HepG2 (cell line): ENCODE measurements at regions not wholly inside any gene's neighbourhood (a gene's known extent, or its start where the extent isn't known, plus 50 kb on each side); places are given as distances from the start of the nearest gene placed in this dataset.

Experiments used
- HDAC1 ChIP-seq: sonication (generic); formaldehyde crosslinking; IDR thresholded peaks from 2 replicates; pipeline ENCODE4 v1.5.1; 2020; ENCODE audit warnings: mild to moderate bottlenecking, missing genetic modification reagents
- IRF2 ChIP-seq: IDR thresholded peaks from 2 replicates; pipeline ENCODE4 v1.6.1; 2018; ENCODE audit warnings: missing genetic modification reagents, missing compliant biosample characterization
- KMT2B ChIP-seq: IDR thresholded peaks from 2 replicates; pipeline ENCODE4 v1.6.1; 2016; ENCODE audit warnings: missing genetic modification reagents, missing compliant biosample characterization
- NR2F6 ChIP-seq, 2 experiments: IDR thresholded peaks; 2 replicates each; pipeline ENCODE4 v1.6.1; 2016; ENCODE audit warnings: antibody characterized with exemption in 1 of 2, mild to moderate bottlenecking in 1 of 2
- POGZ ChIP-seq: sonication (generic); formaldehyde crosslinking; IDR thresholded peaks from 2 replicates; pipeline ENCODE4 v1.4.0; 2020; ENCODE audit warnings: mild to moderate bottlenecking, missing genetic modification reagents
- PRDM15 ChIP-seq: sonication (generic); formaldehyde crosslinking; IDR thresholded peaks from 2 replicates; pipeline ENCODE4 v1.4.0; 2020; ENCODE audit warnings: missing genetic modification reagents
- RFX1 ChIP-seq: fragments of 450-650 bp; IDR thresholded peaks from 2 replicates; pipeline ENCODE4 v1.6.1; 2017
- RFX3 ChIP-seq: IDR thresholded peaks from 2 replicates; pipeline ENCODE4 v1.6.1; 2016; ENCODE audit warnings: missing biosample characterization, missing genetic modification reagents
- RFX5 ChIP-seq: IDR thresholded peaks from 2 replicates; pipeline ENCODE4 v1.6.1; 2011; ENCODE audit warnings: low read depth, low read length, improper control_type of control experiment
- SRY ChIP-seq: sonication (generic); formaldehyde crosslinking; IDR thresholded peaks from 2 replicates; pipeline ENCODE4 v1.8.0; 2022; ENCODE audit warnings: mild to moderate bottlenecking, missing genetic modification reagents
- TGIF2 ChIP-seq: IDR thresholded peaks from 2 replicates; pipeline ENCODE4 v1.6.1; 2016; ENCODE audit warnings: control low read depth, missing compliant biosample characterization
- WIZ ChIP-seq: sonication (generic); formaldehyde crosslinking; IDR thresholded peaks from 2 replicates; pipeline ENCODE4 v1.5.1; 2020; ENCODE audit warnings: mild to moderate bottlenecking, missing genetic modification reagents
- ZNF557 ChIP-seq: sonication (generic); formaldehyde crosslinking; IDR thresholded peaks from 2 replicates; pipeline ENCODE4 v1.4.0; 2020; ENCODE audit warnings: missing genetic modification reagents
- ZNF607 ChIP-seq: sonication (generic); formaldehyde crosslinking; IDR thresholded peaks from 2 replicates; pipeline ENCODE4 v1.5.1; 2020; ENCODE audit warnings: missing genetic modification reagents, mild to moderate bottlenecking, borderline replicate concordance
- ZNF737 ChIP-seq: sonication (generic); formaldehyde crosslinking; IDR thresholded peaks from 2 replicates; pipeline ENCODE4 v1.5.0; 2020; ENCODE audit warnings: missing genetic modification reagents, mild to moderate bottlenecking, borderline replicate concordance
- TF ChIP-seq, protein P1 (sequence below): sonication (generic); formaldehyde crosslinking; IDR thresholded peaks from 2 replicates; pipeline ENCODE4 v1.5.1; 2020; ENCODE audit warnings: missing genetic modification reagents, mild to moderate bottlenecking, borderline replicate concordance
- TF ChIP-seq, protein P2 (sequence below): sonication (generic); formaldehyde crosslinking; IDR thresholded peaks from 2 replicates; pipeline ENCODE4 v1.4.0; 2020; ENCODE audit warnings: missing genetic modification reagents, borderline replicate concordance
- TF ChIP-seq, protein P3 (sequence below): fragments of 450-650 bp; IDR thresholded peaks from 2 replicates; pipeline ENCODE4 v1.6.1; 2017

GRCh38 chr13:33639158-33639557 is 178.8 kb upstream of the RFC3 start (continued):
- 0 out of 2 replicates have a peak, but pooled peaks have one; percentile 25 for TF ChIP-seq POGZ (CRISPR knock-in tag)
- TF ChIP-seq TGIF2 (CRISPR knock-in tag): 0 out of 2 replicates have a peak, but pooled peaks have one; percentile 36
- TF ChIP-seq, protein P1, sequence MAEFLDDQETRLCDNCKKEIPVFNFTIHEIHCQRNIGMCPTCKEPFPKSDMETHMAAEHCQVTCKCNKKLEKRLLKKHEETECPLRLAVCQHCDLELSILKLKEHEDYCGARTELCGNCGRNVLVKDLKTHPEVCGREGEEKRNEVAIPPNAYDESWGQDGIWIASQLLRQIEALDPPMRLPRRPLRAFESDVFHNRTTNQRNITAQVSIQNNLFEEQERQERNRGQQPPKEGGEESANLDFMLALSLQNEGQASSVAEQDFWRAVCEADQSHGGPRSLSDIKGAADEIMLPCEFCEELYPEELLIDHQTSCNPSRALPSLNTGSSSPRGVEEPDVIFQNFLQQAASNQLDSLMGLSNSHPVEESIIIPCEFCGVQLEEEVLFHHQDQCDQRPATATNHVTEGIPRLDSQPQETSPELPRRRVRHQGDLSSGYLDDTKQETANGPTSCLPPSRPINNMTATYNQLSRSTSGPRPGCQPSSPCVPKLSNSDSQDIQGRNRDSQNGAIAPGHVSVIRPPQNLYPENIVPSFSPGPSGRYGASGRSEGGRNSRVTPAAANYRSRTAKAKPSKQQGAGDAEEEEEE (CRISPR knock-in tag): no peak
- no peak for TF ChIP-seq IRF2 (CRISPR knock-in tag)
- no peak for TF ChIP-seq RFX1
- no peak for TF ChIP-seq SRY
- TF ChIP-seq HDAC1 (CRISPR knock-in tag): peak; percentile 45; the same call in 1 of the 2 replicates
- TF ChIP-seq, protein P2, sequence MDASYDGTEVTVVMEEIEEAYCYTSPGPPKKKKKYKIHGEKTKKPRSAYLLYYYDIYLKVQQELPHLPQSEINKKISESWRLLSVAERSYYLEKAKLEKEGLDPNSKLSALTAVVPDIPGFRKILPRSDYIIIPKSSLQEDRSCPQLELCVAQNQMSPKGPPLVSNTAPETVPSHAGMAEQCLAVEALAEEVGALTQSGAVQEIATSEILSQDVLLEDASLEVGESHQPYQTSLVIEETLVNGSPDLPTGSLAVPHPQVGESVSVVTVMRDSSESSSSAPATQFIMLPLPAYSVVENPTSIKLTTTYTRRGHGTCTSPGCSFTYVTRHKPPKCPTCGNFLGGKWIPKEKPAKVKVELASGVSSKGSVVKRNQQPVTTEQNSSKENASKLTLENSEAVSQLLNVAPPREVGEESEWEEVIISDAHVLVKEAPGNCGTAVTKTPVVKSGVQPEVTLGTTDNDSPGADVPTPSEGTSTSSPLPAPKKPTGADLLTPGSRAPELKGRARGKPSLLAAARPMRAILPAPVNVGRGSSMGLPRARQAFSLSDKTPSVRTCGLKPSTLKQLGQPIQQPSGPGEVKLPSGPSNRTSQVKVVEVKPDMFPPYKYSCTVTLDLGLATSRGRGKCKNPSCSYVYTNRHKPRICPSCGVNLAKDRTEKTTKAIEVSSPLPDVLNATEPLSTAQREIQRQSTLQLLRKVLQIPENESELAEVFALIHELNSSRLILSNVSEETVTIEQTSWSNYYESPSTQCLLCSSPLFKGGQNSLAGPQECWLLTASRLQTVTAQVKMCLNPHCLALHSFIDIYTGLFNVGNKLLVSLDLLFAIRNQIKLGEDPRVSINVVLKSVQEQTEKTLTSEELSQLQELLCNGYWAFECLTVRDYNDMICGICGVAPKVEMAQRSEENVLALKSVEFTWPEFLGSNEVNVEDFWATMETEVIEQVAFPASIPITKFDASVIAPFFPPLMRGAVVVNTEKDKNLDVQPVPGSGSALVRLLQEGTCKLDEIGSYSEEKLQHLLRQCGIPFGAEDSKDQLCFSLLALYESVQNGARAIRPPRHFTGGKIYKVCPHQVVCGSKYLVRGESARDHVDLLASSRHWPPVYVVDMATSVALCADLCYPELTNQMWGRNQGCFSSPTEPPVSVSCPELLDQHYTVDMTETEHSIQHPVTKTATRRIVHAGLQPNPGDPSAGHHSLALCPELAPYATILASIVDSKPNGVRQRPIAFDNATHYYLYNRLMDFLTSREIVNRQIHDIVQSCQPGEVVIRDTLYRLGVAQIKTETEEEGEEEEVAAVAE (CRISPR knock-in tag): no peak
- no peak for TF ChIP-seq RFX3
- TF ChIP-seq ZNF607: no peak
- no peak for TF ChIP-seq RFX5
- TF ChIP-seq ZNF557 (CRISPR knock-in tag): no peak
- TF ChIP-seq, protein P3, sequence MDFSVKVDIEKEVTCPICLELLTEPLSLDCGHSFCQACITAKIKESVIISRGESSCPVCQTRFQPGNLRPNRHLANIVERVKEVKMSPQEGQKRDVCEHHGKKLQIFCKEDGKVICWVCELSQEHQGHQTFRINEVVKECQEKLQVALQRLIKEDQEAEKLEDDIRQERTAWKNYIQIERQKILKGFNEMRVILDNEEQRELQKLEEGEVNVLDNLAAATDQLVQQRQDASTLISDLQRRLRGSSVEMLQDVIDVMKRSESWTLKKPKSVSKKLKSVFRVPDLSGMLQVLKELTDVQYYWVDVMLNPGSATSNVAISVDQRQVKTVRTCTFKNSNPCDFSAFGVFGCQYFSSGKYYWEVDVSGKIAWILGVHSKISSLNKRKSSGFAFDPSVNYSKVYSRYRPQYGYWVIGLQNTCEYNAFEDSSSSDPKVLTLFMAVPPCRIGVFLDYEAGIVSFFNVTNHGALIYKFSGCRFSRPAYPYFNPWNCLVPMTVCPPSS: no peak
- TF ChIP-seq WIZ (CRISPR knock-in tag): no peak
- no peak for TF ChIP-seq KMT2B (CRISPR knock-in tag)
- TF ChIP-seq PRDM15 (CRISPR knock-in tag): no peak
- 0 out of 2 replicates have a peak, but pooled peaks have one; percentile 18 for TF ChIP-seq NR2F6 (IDR thresholded peaks at IDR 0.05)
- no peak for TF ChIP-seq NR2F6 (CRISPR knock-in tag; IDR thresholded peaks at IDR 0.05)
- TF ChIP-seq ZNF737 (CRISPR knock-in tag): no peak
